NCI-H1930 (cell line): ENCODE measurements at regions not wholly inside any gene's neighbourhood (a gene's known extent, or its start where the extent isn't known, plus 50 kb on each side); places are given as distances from the start of the nearest gene placed in this dataset.
A peak's percentile ranks its signal among the peaks of the same experiment; 100 is the strongest.
"Not testable (repeated sequence)": the region's sequence is repeated elsewhere in the genome, so short reads cannot be mapped to it uniquely, and the experiment has no call there.

Experiments
- DNase-seq, 2 experiments: peaks; one replicate each; lab custom pipeline; 2025; lab: John Stamatoyannopoulos, UW

DNA sequence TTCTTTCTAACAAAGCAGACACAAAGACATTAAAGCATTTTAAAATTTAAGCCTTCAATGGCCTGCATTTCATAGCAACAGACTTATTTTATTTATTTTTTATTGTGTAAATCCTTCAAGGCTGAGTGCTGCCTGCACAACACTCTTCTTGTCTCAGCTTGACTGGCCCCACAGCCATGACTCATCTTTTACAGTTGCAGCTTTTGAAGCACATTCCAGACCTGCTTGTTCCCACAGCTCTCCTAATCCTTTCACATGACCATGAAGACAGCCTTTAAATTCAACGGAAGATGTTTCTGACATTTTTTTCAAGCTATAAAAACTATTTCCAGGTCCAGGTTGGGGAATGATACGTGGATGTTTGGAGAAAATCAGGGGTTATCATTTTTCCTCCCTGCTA lies 276.9 kb upstream of the TACR3 start:
- no peak for DNase-seq

DNA sequence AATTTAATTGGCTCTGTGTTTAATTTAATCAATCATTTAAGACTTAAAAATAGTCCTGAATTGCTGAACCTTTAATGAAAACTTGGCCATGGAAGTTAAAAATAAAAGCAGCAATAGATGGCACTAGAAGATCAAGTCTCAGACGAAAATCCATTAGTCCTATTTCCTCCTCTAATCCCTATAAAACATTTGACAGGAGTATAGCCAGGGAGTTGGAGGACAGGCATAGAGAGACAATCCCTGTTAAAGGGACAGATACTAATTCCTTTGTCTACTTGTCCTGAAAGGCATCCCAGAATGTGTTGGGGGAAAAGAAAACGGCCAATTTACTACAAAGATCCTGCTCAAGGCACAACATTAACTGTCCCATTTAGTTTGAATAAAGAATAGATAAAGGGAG lies 276.3 kb upstream of the TACR3 start:
- no peak for DNase-seq

DNA sequence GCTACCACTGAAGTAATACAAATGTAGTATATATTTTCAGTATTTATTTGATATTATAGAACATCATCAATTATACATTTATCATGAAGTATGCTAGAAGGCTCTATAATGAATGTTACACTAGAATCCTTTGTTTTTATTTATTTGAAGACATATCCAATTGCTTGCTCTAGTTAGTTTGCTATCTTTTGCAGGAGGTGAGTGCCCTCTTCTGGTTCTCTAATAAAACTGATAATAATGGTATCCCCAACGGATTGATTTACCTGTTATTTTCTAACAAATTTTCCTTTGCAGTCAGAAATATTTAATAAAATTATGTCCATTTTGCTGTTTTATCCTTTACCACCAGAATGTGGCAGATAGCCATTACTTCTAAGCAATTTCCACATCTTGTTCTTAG lies 274.3 kb upstream of the TACR3 start:
- no peak for DNase-seq

DNA sequence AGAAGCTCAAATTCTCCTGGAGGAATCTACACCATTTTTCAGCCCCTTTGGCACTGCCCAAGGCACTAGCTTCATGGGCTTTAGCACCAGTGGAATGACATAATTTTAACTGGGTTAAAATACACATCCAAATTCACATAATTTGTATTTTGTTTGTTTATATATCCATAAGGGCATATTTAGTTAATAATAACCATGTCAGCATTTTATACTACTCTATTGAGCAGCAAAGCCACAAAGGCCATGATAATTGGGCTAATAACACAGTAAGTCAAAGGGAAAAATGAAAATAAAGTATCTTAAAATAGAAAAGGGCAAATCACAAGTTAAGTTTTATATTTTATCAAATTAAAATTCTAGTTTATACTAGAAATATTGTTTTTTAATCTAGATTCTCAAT lies 262.7 kb upstream of the TACR3 start:
- DNase-seq = no peak

DNA sequence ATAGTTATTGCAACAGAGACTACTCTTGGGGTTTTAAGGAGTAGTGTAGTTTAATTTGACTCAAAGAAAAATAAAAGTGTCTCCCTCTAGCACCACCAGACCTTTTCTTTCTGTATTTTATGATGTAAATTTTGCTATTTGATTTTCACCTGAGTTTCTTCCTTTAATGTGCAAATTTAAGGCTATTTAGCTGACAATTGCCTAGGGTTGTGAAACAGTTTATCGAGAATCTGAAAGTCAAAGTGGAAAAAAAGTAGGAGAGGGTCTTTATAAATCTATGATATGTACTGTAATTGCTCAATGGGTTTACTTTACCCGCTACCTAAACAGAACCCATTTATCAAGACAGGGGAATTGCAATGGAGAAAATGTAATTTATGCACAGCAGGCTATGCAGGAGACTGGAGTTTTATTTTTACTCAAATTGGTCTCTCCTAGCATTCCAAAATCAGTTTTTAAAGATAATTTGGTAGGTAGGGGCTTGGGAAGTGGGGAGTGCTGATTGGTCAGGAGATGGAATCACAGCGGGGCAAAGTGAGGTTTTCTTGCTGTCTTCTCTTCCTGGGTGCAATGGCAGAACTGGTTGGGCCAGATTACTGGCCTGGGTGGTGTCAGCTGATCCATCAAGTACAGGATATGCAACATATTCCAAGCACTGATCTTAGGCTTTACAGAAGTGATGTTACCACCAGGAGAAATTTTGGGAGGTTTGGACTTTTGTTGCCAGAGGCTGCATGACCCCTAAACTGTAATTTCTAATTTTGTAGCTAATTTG lies 228.6 kb upstream of the TACR3 start:
- no peak for DNase-seq

DNA sequence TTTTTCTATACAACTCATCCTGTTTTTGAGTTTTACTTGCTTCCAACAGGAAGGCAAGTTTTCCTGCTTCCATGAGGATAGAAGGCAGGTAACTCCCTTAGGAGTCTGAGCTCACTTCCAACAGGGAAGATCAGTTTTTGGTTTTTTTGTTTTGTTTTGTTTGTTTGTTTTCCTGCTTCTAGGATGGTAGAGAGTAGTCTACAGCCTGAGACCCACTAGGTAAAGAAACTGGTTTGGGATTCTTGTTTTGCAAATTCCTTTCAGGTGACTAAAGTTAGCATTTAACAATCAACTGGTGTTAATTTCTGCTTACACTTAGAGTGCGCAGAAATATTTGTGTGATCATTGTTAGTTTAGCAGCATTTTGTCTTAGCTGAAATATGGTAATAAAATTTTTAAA lies 227.8 kb upstream of the TACR3 start:
- DNase-seq = no peak

DNA sequence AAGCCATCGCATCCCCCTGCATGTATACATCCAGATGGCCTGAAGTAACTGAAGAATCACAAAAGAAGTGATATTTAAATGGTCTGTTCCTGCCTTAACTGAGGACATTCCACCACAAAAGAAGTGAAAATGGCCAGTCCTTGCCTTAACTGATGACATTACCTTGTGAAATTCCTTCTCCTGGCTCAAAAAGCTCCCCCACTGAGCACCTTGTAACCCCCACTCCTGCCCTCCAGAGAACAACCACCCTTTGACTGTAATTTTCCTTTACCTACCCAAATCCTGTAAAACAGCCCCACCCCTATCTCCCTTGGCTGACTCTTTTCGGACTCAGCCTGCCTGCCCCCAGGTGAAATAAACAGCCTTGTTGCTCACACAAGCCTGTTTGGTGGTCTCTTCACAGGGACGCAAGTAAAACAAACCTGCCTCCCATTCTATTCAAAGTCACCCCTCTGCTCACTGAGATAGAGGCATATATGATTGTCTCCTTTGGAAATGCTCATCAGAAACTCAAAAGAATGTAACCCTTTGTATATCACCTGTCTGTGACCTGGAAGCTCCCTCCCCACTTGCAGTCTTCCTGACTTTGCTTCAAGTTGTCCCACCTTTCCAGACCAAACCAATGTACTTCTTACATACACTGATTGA lies 227.0 kb upstream of the TACR3 start:
- DNase-seq = not testable (repeated sequence)

DNA sequence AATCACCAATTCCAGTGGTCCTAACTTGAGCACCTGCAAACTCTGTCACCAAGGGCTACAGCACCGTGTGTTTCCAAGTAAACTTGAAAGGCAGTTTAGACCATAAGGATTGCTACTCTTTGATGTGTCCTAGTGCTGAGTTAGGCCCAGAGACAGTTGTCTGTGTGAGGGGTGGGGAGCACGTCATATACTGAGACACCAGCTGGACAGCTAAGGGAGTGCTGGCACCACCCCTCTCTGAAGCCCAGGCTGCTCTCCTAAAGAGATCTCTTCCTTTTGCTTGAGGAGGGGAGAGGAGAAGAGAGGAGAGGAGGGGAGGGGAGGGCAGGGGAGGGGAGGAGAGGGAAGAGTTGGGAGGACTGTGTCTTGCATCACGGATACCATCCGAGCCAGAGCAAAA lies 218.7 kb upstream of the TACR3 start:
- no peak for DNase-seq

DNA sequence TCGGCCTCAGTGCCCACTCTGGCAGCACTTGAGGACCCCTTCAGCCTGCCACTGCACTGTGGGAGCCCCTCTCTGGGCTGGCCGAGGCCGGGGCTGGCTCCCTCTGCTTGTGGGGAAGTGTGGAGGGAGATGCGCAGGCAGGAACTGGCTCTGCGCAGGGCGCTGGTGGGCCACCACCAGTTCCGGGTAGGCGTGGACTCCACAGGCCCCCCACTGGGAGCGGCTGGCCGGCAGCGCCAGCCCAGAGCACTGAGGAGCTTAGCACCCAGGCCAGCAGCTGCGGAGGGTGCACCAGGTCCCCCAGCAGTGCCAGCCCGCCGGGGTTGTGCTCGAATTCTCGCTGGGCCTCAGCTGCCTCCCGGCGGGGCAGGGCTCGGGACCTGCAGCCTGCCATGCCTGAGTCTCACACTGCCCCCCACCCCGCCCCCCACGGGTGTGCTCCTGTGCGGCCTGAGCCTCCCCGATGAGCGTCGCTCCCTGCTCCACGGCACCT lies 216.9 kb upstream of the TACR3 start:
- no peak for DNase-seq

DNA sequence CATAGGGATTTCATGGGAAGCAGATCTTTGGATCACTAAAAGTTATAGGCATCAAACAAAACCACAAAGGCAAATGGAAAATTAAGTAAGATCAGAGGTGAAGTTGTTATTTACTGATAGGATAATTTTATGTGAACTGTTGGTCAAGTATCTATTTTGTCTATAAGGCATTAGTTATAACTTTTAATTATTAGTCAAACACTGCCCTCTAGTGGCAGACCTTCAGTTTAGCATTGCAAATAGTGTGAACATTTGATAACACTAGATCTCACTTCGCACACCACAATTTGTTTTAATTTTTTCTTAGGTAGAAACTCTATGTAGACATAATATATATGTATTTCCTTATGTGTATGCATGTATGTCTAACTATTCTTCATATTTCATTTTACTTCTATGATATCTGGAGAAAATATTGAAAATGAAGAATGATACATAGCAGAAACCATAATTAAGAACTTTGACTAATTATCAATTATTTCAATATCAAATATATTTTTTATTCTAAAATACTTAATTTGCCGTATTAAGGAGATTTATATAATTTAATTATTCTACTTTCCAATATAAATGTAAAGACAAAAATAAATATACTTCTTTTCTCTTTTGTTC lies 214.5 kb upstream of the TACR3 start:
- DNase-seq = peak in 1 of 2 experiments; percentile 43

DNA sequence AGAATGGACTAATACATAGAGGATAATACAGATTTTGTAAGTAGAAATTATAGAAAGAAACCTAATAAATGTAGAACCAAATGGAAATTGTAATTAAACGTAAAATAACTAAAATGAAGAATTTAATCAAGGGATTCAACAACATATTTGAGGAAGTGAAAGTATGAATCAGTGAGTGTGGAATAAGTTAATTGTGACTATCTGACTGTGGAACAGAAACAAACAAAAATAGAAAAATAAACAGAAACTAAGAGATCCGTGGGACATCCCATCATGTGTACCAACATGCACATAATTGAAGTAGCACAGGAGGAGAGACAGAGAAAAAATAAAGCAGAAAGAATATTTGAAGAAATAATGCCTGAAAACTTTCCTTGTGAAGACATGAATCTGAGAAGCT lies 208.6 kb upstream of the TACR3 start:
- DNase-seq = no peak

DNA sequence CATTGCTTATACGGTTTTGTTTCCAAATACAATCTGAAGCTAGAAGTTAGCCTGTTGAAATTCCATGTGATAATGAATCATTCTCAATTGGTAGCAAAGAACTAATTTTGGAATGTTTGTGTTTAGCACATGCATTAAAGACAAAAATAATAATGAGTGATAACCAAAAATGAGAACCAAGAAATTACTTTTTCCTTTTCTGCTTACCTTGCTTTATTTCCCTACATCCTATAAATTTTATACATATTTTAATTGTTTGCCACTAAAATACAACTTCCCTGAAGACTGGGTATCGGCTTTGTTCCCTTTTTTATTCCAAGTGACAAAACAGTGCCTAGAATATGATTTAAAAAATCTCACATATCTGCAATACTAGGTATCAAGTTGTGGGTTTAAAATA lies 203.8 kb upstream of the TACR3 start:
- DNase-seq = no peak

DNA sequence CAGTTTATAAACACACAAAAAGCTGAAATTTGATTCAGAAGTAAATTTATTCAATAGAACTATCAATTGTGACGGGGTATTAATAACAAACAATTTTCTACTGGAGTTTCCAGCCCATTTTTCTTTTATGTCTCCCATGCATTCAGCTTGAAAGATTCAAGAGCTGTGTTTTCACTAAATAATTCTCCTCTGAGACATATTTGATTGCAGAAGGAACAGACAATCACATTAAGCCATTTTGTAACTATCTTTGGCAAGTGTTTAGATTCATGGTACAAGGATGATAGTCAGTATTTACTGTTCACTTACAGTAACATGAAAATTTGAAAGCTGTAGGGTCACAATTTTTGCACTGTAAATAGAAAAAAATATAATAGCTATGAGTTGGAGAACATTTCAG lies 198.4 kb upstream of the TACR3 start:
- no peak for DNase-seq

DNA sequence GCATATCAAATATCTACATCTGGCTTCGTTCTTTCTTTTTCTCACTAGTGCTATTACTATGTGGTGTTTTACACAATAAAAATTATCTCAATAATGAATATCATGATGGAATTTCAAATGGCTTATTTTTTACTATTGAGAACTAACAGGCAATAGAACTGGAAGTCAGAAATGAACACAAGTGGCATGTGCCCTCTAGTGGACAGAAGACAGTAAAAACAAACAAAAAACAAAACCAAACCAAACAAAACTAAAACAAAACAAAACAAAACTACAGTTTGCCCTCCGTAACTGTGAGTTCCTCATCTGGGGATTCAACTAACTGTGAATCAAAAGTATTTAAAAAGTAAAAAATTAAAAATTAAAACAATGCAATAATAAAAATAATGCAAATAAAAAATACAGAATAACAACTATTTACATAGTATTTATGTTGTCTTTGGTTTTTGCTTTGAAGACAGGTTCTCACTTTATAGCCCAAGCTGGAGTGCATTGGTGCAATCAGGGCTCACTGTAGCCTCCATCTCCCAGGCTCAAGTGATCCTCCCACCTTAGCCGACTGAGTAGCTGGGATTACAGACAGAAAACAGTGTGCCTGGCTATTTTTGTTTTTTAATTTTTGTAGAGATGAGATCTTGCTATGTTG lies 195.6 kb upstream of the TACR3 start:
- DNase-seq = no peak

DNA sequence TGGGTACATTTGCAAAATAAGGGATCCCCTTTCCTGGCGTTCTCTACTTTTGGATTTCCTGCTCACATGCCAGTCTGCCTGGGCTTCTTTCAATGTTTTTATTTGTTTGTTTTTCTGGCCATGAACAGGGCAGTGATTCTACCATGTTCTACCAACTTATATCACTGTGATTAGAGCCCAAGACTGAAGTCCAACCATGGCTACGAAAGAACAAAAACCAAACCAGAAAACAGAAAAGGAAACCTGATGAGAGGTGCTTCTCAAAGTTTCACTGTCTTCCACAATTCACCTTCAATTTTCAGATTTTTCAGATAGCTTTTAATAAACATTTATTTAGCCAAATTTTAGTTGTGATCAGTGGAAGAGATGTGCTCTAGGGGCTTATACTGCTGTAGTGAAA lies 187.6 kb upstream of the TACR3 start:
- DNase-seq = no peak

DNA sequence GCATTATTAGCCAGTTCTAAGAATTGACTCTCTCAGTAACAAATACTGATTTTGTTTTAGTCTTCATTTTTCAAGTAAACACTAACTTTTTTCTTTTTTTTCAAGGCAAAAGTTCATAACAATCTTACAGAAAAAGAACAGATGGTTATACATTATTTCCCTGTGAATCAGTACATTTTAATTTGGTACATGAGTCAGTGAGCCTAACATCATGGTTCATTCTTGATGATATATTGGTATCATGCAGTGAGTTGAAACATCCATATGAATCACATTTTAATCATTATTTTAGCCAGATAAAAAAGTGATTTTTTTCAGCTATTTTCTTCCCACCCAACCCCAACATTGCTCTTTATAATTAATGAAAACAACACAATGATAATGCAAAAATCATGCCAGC lies 184.3 kb upstream of the TACR3 start:
- DNase-seq = no peak

DNA sequence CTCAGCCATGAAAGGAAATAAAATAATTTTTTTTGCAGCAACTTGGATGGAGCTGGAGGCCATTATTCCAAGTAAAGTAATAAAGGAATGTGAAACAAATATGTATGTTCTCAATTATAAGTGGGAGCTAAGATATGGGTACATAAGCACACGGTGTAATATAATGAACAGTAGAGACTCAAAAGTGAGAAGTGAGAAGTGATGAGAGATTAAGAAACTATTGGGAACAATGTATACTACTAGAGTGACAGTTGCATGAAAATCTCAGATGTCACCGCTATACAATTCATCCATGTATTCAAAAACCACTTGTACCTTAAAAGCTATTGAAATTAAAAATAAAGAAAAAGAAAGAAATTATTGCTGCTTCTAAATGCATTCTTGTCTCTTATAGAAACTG lies 182.9 kb upstream of the TACR3 start:
- no peak for DNase-seq

DNA sequence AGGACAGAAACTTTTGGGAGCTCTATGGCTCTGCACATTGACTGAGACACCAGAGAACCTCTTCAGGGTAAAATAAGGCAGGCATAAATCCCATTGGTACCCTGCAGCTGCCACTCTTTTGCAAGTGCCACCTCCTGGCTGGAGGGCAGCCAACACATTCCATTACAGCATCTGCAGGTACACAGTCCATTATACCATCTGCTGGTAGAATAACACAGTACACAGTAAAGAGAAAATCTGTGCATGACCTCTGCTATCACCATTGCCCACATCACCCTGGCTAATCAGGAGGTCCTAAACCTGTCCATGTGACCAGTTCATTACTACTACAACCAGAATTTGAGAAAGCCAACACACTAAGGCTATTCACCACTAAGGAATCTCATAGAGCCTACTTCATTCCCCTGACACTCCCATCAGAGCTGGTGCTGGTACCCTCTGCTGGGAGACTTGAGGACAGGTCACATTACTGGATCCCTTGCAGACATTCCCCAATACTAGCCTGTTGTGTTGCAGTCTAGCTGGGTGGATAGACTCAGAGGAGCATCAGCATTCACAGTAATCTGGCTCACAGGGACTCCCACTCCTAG lies 176.2 kb upstream of the TACR3 start:
- no peak for DNase-seq

DNA sequence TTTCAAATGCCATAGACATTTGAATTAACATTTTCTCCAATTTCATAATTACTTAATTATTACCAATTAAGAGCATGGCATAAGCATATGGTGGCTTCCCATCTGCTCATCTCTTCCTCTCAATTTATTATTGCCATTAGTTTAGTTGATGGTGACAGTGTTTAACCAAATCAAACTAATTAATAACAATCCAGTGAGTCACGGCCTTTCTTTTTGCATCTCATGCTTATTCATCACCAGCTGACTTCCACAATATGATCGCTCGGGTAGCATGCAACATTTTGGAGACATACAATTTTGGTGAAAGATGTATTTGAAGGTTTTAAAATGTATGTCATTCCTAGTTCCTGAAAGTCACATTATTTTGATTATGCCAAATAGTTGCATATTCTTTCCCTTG lies 172.8 kb upstream of the TACR3 start:
- DNase-seq = no peak

DNA sequence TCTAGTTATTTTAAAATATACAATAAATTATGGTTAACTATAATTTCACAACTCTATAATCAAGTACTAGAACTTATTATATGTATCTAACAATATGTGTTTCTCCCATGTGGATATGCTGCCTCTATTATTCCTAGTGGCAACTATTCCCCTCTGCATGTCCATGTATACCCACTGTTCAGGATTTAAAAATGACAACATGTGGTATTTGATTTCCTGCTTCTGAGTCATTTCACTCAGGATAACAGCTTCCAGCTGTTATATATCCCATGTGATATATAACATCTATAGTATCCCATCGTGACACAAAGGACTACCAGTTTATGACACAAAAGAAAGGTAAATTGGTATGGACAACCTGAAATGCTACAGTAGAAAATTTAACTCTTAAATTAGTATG lies 167.4 kb upstream of the TACR3 start:
- no peak for DNase-seq

DNA sequence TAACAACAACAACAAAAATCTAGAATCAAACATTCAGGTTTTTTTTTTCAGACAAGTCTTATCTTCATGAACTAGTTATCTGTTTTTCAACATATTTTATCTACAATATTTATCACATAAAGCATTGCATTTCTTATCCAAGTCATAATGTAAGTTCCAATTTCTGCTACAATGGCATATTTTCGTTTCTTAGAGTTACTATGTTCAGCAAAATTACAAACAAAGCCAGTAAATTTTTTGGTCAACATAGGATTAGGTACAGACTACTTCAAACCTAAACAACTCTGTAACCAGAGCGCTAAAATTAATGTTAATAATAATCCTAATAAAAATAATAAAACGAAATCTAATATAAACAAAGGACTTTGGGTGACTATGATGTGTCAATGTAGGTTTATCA lies 165.4 kb upstream of the TACR3 start:
- no peak for DNase-seq

DNA sequence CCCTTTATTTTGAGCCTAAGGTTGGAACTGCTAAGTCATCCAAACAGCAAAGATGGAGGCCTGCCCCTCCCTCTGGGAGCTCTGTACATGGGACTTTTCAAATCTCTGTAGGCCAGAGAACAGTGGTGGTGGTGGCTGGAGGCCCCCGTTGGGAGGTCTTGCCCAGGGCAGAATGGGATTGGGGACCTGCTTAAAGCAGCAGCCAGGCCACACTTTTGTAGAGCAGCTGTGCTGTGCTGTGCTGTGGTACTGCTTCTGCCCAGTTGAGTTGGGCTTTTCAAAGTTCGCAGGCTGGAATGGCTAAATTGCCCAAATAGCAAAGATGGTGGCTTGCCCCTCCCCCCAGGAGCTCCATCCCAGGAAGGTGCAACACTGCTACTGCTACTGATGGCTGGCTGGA lies 147.5 kb upstream of the TACR3 start:
- DNase-seq = no peak

DNA sequence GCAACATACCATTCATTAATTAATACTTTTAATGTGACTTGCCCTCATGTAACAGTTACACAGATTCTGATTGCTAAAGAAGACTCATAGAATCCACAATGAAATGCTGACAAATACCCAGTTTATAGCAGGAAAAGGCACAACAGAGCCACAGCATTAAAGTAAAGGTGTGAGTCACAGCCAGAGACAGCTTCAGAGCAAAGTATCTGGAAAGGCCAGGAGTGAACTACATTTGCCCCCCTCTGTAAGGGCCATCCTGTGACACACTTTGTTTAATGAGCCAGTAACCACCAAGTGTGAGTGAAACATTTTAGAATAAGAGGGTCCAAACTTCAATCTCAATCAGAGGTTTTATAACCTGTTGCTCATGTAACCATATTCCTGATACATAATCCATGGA lies 133.8 kb upstream of the TACR3 start:
- no peak for DNase-seq
